Activated CD8-positive, alpha-beta memory T cell treated with anti-CD3 and anti-CD28 coated beads for 1 hour (primary cell): ENCODE measurements at regions not wholly inside any gene's neighbourhood (a gene's known extent, or its start where the extent isn't known, plus 50 kb on each side); places are given as distances from the start of the nearest gene placed in this dataset.
"Not testable (repeated sequence)": the region's sequence is repeated elsewhere in the genome, so short reads cannot be mapped to it uniquely, and the experiment has no call there.

Experiments
- DNase-seq, 2 donors: peaks; one replicate each; pipeline ENCODE4 v3.0.0-alpha.2; 2020; ENCODE audit warnings: low read depth in 1 of 2; ENCODE audit errors: extremely low read depth in 1 of 2

GRCh38 chr13:81041761-81042160 is 700.8 kb upstream of the SPRY2 start:
- DNase-seq: no peak

GRCh38 chr13:81031996-81032395 is 691.1 kb upstream of the SPRY2 start:
- DNase-seq: no peak

- DNase-seq: no peak
Measured at GRCh38 chr13:81025091-81025490, 684.2 kb upstream of the SPRY2 start.

DNA sequence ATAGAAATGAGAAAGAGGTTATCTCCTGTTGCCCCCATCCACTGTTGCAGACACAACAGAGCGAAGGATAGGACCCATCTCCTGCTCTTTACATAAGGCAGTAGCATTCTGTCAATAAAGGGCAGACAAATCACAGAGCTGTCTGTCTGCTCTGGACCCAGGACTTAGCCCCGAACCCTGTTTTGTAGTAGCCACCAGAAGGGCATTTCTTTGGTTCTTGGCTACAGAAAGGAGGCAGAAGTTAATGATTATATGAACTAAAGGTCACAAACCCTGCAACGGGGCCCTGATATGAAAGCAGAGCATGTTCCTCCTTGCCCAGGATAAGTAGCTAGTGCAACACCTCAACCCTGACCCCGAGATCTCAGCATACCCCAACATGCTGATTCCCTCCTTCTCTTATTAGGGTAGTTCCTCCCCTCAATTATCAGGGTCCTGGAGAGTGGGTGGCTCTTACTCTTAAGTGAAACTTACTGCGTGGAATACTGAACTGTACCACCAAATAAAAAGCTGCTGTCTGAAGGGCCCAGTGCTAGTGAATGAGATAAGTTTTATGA is 680.4 kb upstream of the SPRY2 start:
- DNase-seq: no peak

GRCh38 chr13:81020010-81020409 is 679.1 kb upstream of the SPRY2 start:
- DNase-seq: no peak

GRCh38 chr13:81018936-81019335 is 678.0 kb upstream of the SPRY2 start:
- no peak for DNase-seq

GRCh38 chr13:81017513-81018152 is 676.7 kb upstream of the SPRY2 start:
- no peak for DNase-seq

GRCh38 chr13:81012031-81012430 is 671.1 kb upstream of the SPRY2 start:
- no peak for DNase-seq

DNA sequence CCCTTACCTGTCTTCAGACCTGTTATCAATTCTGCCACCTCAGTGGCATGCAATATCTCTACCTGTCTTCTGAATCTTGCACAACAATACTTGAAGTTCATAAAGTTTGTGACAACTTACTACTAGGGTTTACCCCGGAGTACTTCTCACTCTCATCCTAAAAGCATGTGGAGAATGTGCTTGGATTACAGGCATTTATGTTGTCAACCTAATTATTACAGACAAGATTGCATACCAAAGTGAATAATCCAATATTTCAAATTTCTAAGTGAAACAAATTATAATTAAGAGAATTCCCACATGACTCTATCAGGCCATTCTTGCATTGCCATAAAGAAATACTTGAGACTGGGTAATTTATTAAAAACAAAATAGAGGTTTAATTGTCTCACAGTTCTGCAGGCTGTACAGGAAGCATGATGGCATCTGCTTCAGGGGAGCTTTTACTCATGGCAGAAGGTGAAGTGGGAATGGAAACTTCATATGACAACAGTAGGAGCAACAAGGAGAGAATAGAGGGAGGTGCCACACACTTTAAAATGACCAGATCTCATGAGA is 661.0 kb upstream of the SPRY2 start:
- no peak for DNase-seq

- DNase-seq: not testable (repeated sequence)
Measured at GRCh38 chr13:80998603-80999002, 657.7 kb upstream of the SPRY2 start.

DNA sequence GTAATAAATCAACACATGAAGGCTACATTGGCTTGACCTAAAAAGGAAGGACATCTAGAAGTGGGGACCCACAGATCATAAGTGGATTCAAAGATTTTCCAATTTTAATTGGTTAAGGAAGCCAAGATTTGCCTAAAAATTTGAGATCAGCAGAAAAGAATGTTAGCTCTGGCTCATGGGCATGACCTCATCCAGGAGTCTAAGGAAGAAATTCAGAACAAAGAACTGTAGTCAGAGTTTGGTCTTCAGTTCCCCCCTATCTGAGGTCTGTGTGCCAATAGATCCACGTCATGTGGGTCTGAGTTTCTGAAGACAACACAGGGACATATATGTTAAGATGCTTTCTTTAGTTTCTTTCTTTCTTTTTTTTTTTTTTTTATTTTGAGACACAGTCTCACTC is 648.8 kb upstream of the SPRY2 start:
- DNase-seq: no peak

- DNase-seq: no peak
Measured at GRCh38 chr13:80989241-80989640, 648.3 kb upstream of the SPRY2 start.

GRCh38 chr13:80988391-80989151 is 647.6 kb upstream of the SPRY2 start:
- no peak for DNase-seq

GRCh38 chr13:80979035-80979641 is 638.2 kb upstream of the SPRY2 start:
- DNase-seq: no peak

- DNase-seq: no peak
Measured at GRCh38 chr13:80977168-80977567, 636.2 kb upstream of the SPRY2 start.

DNA sequence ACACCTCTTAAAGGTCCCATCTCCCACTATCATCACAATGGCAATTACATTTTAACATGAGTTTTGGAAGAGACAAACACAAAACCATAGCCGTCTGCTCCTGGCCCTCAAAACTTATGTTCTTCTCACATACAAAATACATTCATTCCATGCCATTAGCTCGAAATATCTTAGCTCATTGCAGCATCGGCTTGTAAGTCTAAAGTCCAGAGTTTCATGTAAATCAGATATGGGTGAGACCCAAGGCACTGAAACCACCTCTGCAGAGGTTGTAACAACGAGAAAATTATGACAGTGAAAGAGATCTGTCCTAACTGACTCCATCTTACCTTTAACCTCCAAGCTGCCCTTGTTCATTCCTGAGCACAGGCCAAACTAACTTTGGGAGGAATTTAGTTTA is 635.0 kb upstream of the SPRY2 start:
- DNase-seq: no peak

- DNase-seq: no peak
Measured at GRCh38 chr13:80973721-80974120, 632.8 kb upstream of the SPRY2 start.

DNA sequence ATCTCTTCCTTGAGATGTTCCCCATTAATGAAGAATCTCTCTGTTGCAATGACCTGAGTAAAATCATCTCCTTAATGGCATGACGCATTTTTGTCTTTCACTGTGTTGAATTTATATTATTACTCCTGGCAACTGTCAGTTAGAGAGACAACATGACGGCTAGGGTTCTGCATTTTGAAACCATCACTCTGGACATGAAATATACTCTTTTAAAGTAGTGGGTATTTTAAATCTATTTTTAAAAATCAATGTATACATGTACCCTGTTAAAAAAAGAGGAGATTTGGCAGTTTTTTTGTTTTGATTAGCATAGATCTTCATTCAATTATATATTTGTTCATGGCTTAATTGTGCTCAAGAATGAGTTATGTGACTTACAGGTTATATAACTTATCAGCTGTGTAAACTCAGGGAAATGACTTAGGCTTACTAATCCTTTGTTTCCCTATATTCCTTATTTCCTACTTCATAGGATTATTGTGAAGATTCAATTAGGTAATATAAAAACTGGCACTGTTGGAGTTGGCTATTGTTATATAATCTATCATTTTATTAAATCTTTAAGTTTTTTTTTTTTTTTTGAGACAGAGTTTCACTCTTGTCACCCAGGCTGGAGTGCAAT is 632.0 kb upstream of the SPRY2 start:
- no peak for DNase-seq

DNA sequence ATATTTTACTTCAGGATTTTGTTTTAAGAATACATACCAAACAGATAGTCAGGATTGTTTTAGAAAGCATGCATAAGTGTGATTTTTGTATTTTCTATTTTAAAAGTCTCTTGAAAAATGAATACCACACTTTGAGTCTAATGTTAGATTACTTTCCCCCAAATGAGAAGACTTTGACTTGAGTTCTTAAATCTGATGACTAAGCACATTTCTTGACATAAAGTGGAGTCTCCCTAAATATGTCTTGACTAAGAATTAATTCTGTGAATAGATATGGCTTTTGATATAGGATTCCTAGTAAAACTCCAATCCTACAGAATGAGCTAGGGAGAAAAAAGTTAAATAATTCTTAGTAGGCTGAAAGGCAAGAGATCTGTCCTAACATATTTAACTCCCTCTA is 624.2 kb upstream of the SPRY2 start:
- no peak for DNase-seq

DNA sequence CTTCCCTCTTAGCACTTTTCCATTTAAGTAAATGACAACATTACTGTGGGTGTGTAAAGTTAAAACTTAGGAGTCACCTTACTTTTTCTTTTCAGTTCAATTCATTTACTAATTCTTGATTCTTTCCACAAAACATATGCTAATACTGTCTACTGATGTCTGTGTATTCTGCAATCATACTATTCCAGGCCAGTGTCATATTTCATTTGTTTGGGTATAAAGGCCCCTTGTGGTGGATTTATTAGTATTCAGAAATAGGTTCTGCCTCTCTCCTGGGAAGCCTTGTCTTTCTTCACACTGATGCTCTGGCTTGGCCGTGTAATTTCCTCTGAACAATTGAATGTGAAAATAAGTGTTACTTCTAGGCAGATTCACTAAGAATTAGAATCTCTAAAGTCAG is 621.9 kb upstream of the SPRY2 start:
- DNase-seq: no peak

DNA sequence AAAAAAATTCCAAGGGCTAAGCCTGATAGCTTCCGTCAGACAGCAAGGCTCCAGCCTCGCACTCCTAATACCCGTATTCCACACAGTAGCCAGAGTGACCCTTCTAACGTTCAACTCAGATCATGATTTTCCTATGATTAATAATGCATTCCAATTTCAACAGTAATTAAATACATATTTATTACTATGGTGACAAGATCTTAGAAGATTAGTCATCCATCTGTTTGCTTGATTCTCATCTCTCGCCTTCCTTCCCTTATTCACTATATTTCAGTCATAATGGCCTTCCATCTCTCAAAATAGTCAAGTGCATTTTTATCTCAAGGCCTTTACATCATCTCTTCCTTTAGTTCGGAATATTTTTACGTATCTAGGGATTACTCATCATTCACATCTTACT is 621.2 kb upstream of the SPRY2 start:
- no peak for DNase-seq
